ENCODE measurements at regions not wholly inside any gene's neighbourhood (a gene's known extent, or its start where the extent isn't known, plus 50 kb on each side); places are given as distances from the start of the nearest gene placed in this dataset.

DNA sequence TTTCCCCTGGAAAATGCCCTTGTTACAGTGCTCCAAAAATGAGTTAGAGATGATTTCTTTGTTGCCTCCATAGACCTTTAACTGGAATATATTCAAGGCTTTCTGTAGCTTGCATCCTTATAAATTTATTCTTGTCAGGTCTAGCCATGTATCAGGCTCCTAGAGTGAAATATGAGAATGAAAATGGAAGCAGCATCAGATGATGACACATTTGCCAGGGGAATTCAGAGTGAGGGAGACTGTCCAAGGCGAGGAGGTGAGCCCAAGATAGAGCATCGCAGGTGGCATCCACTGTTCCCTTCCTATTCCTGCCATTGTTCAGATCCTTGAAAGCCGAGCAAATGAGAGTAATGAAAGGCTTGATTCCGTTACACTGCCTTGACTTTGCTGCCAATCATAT is 386.8 kb downstream of the SAMD5 start:
- TF ChIP-seq, protein P1, sequence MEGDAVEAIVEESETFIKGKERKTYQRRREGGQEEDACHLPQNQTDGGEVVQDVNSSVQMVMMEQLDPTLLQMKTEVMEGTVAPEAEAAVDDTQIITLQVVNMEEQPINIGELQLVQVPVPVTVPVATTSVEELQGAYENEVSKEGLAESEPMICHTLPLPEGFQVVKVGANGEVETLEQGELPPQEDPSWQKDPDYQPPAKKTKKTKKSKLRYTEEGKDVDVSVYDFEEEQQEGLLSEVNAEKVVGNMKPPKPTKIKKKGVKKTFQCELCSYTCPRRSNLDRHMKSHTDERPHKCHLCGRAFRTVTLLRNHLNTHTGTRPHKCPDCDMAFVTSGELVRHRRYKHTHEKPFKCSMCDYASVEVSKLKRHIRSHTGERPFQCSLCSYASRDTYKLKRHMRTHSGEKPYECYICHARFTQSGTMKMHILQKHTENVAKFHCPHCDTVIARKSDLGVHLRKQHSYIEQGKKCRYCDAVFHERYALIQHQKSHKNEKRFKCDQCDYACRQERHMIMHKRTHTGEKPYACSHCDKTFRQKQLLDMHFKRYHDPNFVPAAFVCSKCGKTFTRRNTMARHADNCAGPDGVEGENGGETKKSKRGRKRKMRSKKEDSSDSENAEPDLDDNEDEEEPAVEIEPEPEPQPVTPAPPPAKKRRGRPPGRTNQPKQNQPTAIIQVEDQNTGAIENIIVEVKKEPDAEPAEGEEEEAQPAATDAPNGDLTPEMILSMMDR (IDR thresholded peaks at IDR 0.05; ENCODE audit: low read depth, low read length): no peak
- no peak for DNase-seq (ENCODE audit: low read depth in 2 of 2)
- no peak overlapping the region for H3K4me3 ChIP-seq (replicated peaks in 1 of 2; ENCODE audit: low read depth in 2 of 2, low read length in 2 of 2)

DNA sequence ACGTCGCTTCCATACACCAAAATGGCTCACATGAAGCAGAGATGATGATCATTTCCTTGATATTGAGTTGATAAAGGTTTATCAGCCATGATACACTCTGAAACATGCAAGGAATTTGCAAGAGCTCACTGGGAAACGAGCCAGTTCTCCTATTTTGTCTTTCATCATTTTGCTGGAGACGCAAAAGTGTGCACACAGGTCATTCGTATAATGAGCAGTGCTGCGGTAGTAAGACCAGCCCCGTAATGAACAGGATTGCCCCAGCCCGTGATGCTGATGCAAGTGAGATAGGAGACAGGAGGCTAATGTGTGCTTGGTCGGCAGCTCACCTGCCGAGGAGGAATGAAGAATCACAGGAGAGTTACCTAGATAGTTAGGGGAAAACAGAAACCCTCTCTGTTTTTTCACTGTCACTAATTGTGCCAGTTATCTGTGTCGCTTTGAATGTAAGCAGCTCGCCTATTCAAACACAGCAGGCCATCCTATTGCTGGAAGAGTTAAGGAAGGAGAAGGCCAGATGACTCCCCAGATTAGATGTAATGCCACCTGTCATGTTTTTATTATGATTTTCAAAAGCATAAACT is 391.8 kb downstream of the SAMD5 start:
- TF ChIP-seq, protein P1 (IDR thresholded peaks at IDR 0.05; ENCODE audit: low read depth, low read length): no peak
- DNase-seq (ENCODE audit: low read depth in 2 of 2): no peak
- no peak overlapping the region for H3K4me3 ChIP-seq (replicated peaks in 1 of 2; ENCODE audit: low read depth in 2 of 2, low read length in 2 of 2)

DNA sequence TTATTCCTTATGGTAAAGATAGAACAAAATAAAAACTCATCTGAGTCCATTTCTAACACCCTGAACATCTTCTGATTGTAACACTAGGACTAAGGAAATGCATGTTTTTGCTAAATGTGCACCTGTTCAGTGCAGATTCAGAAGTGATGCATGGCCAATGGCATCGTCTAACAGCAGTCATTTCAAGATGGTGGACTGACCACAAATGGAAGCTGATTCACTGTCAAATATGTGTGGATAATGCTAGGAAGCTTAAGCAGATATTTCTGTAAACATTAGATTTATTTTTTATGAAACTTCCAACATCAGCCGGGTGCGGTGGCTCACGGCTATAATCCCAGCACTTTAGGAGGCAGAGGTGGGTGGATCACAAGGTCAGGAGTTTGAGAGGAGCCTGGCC is 394.8 kb downstream of the SAMD5 start:
- TF ChIP-seq, protein P1 (IDR thresholded peaks at IDR 0.05; ENCODE audit: low read depth, low read length): no peak
- no peak for DNase-seq (ENCODE audit: low read depth in 2 of 2)
- H3K4me3 ChIP-seq (replicated peaks in 1 of 2; ENCODE audit: low read depth in 2 of 2, low read length in 2 of 2): no peak overlapping the region

DNA sequence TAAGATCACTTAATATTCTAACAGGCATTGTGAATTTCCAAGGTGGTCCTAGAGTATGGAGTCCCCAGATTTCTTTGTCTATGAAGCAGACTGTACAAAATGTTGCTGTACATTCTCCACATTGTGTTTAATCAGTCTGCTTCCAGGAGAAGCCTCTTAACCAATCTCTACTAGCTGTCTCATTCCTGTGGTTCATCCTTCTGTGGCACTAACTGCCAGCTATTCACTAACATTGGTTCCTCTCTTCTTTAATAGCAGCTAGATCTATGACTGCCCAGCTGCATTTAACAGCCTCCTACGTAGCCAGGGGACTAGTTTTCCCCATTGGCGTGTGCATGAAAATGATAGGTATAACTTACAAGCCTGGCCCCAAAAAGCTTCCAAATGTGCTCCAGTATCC is 395.4 kb downstream of the SAMD5 start:
- DNase-seq (ENCODE audit: low read depth in 2 of 2): no peak
- H3K4me3 ChIP-seq (replicated peaks in 1 of 2; ENCODE audit: low read depth in 2 of 2, low read length in 2 of 2): no peak overlapping the region
- TF ChIP-seq, protein P1 (IDR thresholded peaks at IDR 0.05; ENCODE audit: low read depth, low read length): no peak

DNA sequence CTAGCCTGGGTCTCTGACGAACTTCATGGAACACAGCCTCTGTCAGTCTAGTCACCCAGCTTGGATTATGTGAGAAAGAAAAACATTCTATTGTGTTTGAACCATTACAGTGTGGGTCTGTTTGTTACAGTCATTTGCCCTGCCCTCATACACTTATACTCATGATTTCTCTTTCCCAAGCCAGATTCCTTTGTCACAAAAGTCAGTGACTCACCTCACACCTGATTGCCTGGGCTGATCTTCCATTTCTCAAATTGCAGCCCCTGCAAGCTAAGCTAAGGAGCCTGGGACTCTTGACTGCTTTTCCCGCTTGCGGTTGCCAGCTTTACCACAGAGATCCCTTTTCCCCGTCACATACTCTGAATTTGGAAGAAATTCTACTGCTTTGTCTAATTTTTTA is 395.9 kb downstream of the SAMD5 start:
- H3K4me3 ChIP-seq (replicated peaks in 1 of 2; ENCODE audit: low read depth in 2 of 2, low read length in 2 of 2): no peak overlapping the region
- no peak for DNase-seq (ENCODE audit: low read depth in 2 of 2)
- TF ChIP-seq, protein P1 (IDR thresholded peaks at IDR 0.05; ENCODE audit: low read depth, low read length): no peak

DNA sequence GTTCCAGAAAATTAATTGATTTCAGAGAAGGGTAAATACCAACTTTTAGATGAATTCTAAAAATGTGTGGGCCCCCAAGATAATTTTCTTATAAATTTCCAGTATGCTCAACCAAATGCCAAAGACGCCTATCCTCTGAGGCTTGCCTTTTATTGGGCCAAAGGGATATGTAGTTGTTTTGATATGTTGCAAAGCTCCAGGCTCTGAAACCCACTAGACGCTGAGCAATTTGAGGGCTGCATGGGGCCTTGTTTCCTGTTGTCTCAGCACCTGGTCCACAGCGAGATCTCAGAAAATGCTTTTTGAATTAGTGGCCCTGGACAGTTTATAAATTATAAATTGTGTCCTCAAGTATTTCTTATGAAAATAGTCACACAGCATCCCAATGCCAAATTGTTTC is 397.2 kb downstream of the SAMD5 start:
- no peak for DNase-seq (ENCODE audit: low read depth in 2 of 2)
- TF ChIP-seq, protein P1 (IDR thresholded peaks at IDR 0.05; ENCODE audit: low read depth, low read length): no peak
- no peak overlapping the region for H3K4me3 ChIP-seq (replicated peaks in 1 of 2; ENCODE audit: low read depth in 2 of 2, low read length in 2 of 2)

DNA sequence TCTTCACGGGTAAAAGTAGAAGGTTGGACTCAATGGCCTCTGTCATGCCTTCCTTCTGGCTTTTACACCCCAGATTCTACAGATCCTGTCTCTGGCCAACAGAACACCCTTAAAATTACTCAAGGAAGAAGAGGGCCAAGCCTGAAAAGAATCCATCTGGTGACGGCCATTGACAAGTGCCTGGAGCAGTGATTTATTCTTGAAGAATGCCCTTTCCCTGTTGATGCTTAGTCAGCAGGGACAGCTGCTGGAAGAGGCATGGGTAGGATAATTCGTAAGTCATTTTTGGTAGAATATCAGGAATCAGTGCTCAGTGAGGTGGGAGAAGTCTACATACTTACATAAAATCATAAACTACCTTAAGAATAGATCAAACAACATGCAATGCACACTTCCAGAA is 397.9 kb downstream of the SAMD5 start:
- peak in 1 of 2 donors; percentile 2 for DNase-seq (ENCODE audit: low read depth in 2 of 2)
- TF ChIP-seq, protein P1 (IDR thresholded peaks at IDR 0.05; ENCODE audit: low read depth, low read length): no peak
- no peak overlapping the region for H3K4me3 ChIP-seq (replicated peaks in 1 of 2; ENCODE audit: low read depth in 2 of 2, low read length in 2 of 2)
